ENCODE measurements at regions not wholly inside any gene's neighbourhood (a gene's known extent, or its start where the extent isn't known, plus 50 kb on each side); places are given as distances from the start of the nearest gene placed in this dataset.

- Histone ChIP-seq H4K8ac (ENCODE audit: low read length) (no peak overlapping the region), H2BK15ac (ENCODE audit: low read depth, poor library complexity, severe bottlenecking) (no peak overlapping the region), H2AK5ac (ENCODE audit: low read length, severe bottlenecking) (no peak overlapping the region), H3K36me3 (ENCODE audit: control insufficient read depth in 1 of 2, insufficient read depth in 2 of 2, low read depth in 1 of 2, low read length in 2 of 2) (no peaks in the 10 kb centered on the region), H2BK5ac (ENCODE audit: low read depth, low read length, poor library complexity, severe bottlenecking) (no peak overlapping the region), H2BK12ac (ENCODE audit: low read length in 2 of 2) (no peak overlapping the region), H3K27ac (ENCODE audit: low read length, poor library complexity, severe bottlenecking) (no peak overlapping the region), H3K9me3 (ENCODE audit: control insufficient read depth, low read length) (peaks cover 18% of the 10 kb centered on the region), H3K4me2 (ENCODE audit: low read length, poor library complexity, severe bottlenecking) (no peak overlapping the region), H4K91ac (ENCODE audit: low read length) (no peak overlapping the region), H2AFZ (ENCODE audit: low read depth, low read length) (no peak overlapping the region), H3K27me3 (ENCODE audit: control insufficient read depth in 1 of 2, insufficient read depth in 1 of 2, low read length in 2 of 2) (no peaks in the 10 kb centered on the region), H3K23ac (ENCODE audit: low read length in 2 of 2) (no peak overlapping the region), H3K18ac (ENCODE audit: low read depth in 1 of 2, low read length in 2 of 2) (no peak overlapping the region), H3K14ac (ENCODE audit: low read length in 2 of 2) (no peak overlapping the region), H3K4me1 (ENCODE audit: control insufficient read depth, insufficient read depth, low read depth, low read length) (no peaks in the 10 kb centered on the region), H3K9ac (ENCODE audit: low read length) (no peak overlapping the region), H3K79me1 (replicated peaks; ENCODE audit: low read length, poor library complexity, severe bottlenecking) (no peaks in the 10 kb centered on the region), H2BK120ac (ENCODE audit: low read depth, low read length) (no peak overlapping the region), H3K4ac (ENCODE audit: low read depth in 1 of 2, low read length in 2 of 2) (no peak overlapping the region), H3K4me3 (ENCODE audit: insufficient read depth in 1 of 2, low read depth in 1 of 2, low read length in 2 of 2) (no peak overlapping the region)
- WGBS = 0% methylated on average over 1 of the region's 2 CpGs
- peak; percentile 86 for DNase-seq
These were observed 520.8 kb upstream of the KIRREL3 start for GRCh38 chr11:127521413-127521812.

GRCh38 chr11:127507851-127508250 is 507.3 kb upstream of the KIRREL3 start:
- no peak overlapping the region for H2BK5ac ChIP-seq (ENCODE audit: low read depth, low read length, poor library complexity, severe bottlenecking)
- no peak for DNase-seq
- H3K27ac ChIP-seq (ENCODE audit: low read length, poor library complexity, severe bottlenecking) = no peak overlapping the region
- H3K79me1 ChIP-seq (replicated peaks; ENCODE audit: low read length, poor library complexity, severe bottlenecking) = no peaks in the 10 kb centered on the region
- no peak overlapping the region for H3K9ac ChIP-seq (ENCODE audit: low read length)
- no peaks in the 10 kb centered on the region for H3K9me3 ChIP-seq (ENCODE audit: control insufficient read depth, low read length)
- H3K18ac ChIP-seq (ENCODE audit: low read depth in 1 of 2, low read length in 2 of 2) = no peak overlapping the region
- H3K4me1 ChIP-seq (ENCODE audit: control insufficient read depth, insufficient read depth, low read depth, low read length) = no peaks in the 10 kb centered on the region
- H3K14ac ChIP-seq (ENCODE audit: low read length in 2 of 2) = no peak overlapping the region
- no peak overlapping the region for H2AK5ac ChIP-seq (ENCODE audit: low read length, severe bottlenecking)
- no CpG with 5 or more reads among the region's 1 CpG for WGBS
- H2AFZ ChIP-seq (ENCODE audit: low read depth, low read length) = no peak overlapping the region
- no peak overlapping the region for H3K4me3 ChIP-seq (ENCODE audit: insufficient read depth in 1 of 2, low read depth in 1 of 2, low read length in 2 of 2)
- no peaks in the 10 kb centered on the region for H3K27me3 ChIP-seq (ENCODE audit: control insufficient read depth in 1 of 2, insufficient read depth in 1 of 2, low read length in 2 of 2)
- H4K91ac ChIP-seq (ENCODE audit: low read length) = no peak overlapping the region
- no peak overlapping the region for H3K4ac ChIP-seq (ENCODE audit: low read depth in 1 of 2, low read length in 2 of 2)
- no peak overlapping the region for H2BK12ac ChIP-seq (ENCODE audit: low read length in 2 of 2)
- no peaks in the 10 kb centered on the region for H3K36me3 ChIP-seq (ENCODE audit: control insufficient read depth in 1 of 2, insufficient read depth in 2 of 2, low read depth in 1 of 2, low read length in 2 of 2)
- no peak overlapping the region for H3K4me2 ChIP-seq (ENCODE audit: low read length, poor library complexity, severe bottlenecking)
- no peak overlapping the region for H2BK120ac ChIP-seq (ENCODE audit: low read depth, low read length)
- H4K8ac ChIP-seq (ENCODE audit: low read length) = no peak overlapping the region
- no peak overlapping the region for H3K23ac ChIP-seq (ENCODE audit: low read length in 2 of 2)
- H2BK15ac ChIP-seq (ENCODE audit: low read depth, poor library complexity, severe bottlenecking) = no peak overlapping the region

- Histone ChIP-seq H4K91ac (ENCODE audit: low read length) (no peak overlapping the region), H3K23ac (ENCODE audit: low read length in 2 of 2) (no peak overlapping the region), H3K36me3 (ENCODE audit: control insufficient read depth in 1 of 2, insufficient read depth in 2 of 2, low read depth in 1 of 2, low read length in 2 of 2) (no peaks in the 10 kb centered on the region), H3K14ac (ENCODE audit: low read length in 2 of 2) (no peak overlapping the region), H3K4ac (ENCODE audit: low read depth in 1 of 2, low read length in 2 of 2) (no peak overlapping the region), H4K8ac (ENCODE audit: low read length) (no peak overlapping the region), H3K4me2 (ENCODE audit: low read length, poor library complexity, severe bottlenecking) (no peak overlapping the region), H2BK5ac (ENCODE audit: low read depth, low read length, poor library complexity, severe bottlenecking) (no peak overlapping the region), H2AFZ (ENCODE audit: low read depth, low read length) (no peak overlapping the region), H3K18ac (ENCODE audit: low read depth in 1 of 2, low read length in 2 of 2) (no peak overlapping the region), H2BK12ac (ENCODE audit: low read length in 2 of 2) (no peak overlapping the region), H3K4me1 (ENCODE audit: control insufficient read depth, insufficient read depth, low read depth, low read length) (no peaks in the 10 kb centered on the region), H3K27ac (ENCODE audit: low read length, poor library complexity, severe bottlenecking) (no peak overlapping the region), H3K9ac (ENCODE audit: low read length) (no peak overlapping the region), H3K9me3 (ENCODE audit: control insufficient read depth, low read length) (no peaks in the 10 kb centered on the region), H3K4me3 (ENCODE audit: insufficient read depth in 1 of 2, low read depth in 1 of 2, low read length in 2 of 2) (no peak overlapping the region), H2BK15ac (ENCODE audit: low read depth, poor library complexity, severe bottlenecking) (no peak overlapping the region), H3K79me1 (replicated peaks; ENCODE audit: low read length, poor library complexity, severe bottlenecking) (no peaks in the 10 kb centered on the region), H3K27me3 (ENCODE audit: control insufficient read depth in 1 of 2, insufficient read depth in 1 of 2, low read length in 2 of 2) (no peaks in the 10 kb centered on the region), H2AK5ac (ENCODE audit: low read length, severe bottlenecking) (no peak overlapping the region), H2BK120ac (ENCODE audit: low read depth, low read length) (no peak overlapping the region)
- DNase-seq = no peak
These were observed 506.1 kb upstream of the KIRREL3 start for GRCh38 chr11:127506647-127507046.

- H2BK5ac ChIP-seq (ENCODE audit: low read depth, low read length, poor library complexity, severe bottlenecking) = no peak overlapping the region
- H3K79me1 ChIP-seq (replicated peaks; ENCODE audit: low read length, poor library complexity, severe bottlenecking) = no peaks in the 10 kb centered on the region
- no peaks in the 10 kb centered on the region for H3K9me3 ChIP-seq (ENCODE audit: control insufficient read depth, low read length)
- H3K4me2 ChIP-seq (ENCODE audit: low read length, poor library complexity, severe bottlenecking) = no peak overlapping the region
- H3K14ac ChIP-seq (ENCODE audit: low read length in 2 of 2) = no peak overlapping the region
- no peak overlapping the region for H2BK12ac ChIP-seq (ENCODE audit: low read length in 2 of 2)
- DNase-seq = no peak
- no peak overlapping the region for H2BK120ac ChIP-seq (ENCODE audit: low read depth, low read length)
- H3K9ac ChIP-seq (ENCODE audit: low read length) = no peak overlapping the region
- H4K91ac ChIP-seq (ENCODE audit: low read length) = no peak overlapping the region
- no peak overlapping the region for H2AK5ac ChIP-seq (ENCODE audit: low read length, severe bottlenecking)
- H4K8ac ChIP-seq (ENCODE audit: low read length) = no peak overlapping the region
- H3K4me1 ChIP-seq (ENCODE audit: control insufficient read depth, insufficient read depth, low read depth, low read length) = no peaks in the 10 kb centered on the region
- H2AFZ ChIP-seq (ENCODE audit: low read depth, low read length) = no peak overlapping the region
- H3K4me3 ChIP-seq (ENCODE audit: insufficient read depth in 1 of 2, low read depth in 1 of 2, low read length in 2 of 2) = no peak overlapping the region
- H3K18ac ChIP-seq (ENCODE audit: low read depth in 1 of 2, low read length in 2 of 2) = no peak overlapping the region
- no peak overlapping the region for H3K23ac ChIP-seq (ENCODE audit: low read length in 2 of 2)
- H3K27me3 ChIP-seq (ENCODE audit: control insufficient read depth in 1 of 2, insufficient read depth in 1 of 2, low read length in 2 of 2) = no peaks in the 10 kb centered on the region
- no peak overlapping the region for H3K4ac ChIP-seq (ENCODE audit: low read depth in 1 of 2, low read length in 2 of 2)
- H3K36me3 ChIP-seq (ENCODE audit: control insufficient read depth in 1 of 2, insufficient read depth in 2 of 2, low read depth in 1 of 2, low read length in 2 of 2) = no peaks in the 10 kb centered on the region
- no peak overlapping the region for H3K27ac ChIP-seq (ENCODE audit: low read length, poor library complexity, severe bottlenecking)
- 53% methylated on average over 2 of the region's 2 CpGs for WGBS
- H2BK15ac ChIP-seq (ENCODE audit: low read depth, poor library complexity, severe bottlenecking) = no peak overlapping the region
These were observed 505.6 kb upstream of the KIRREL3 start for GRCh38 chr11:127506126-127506525.

Data from mesenchymal stem cell (in vitro differentiated cells and primary cell).